Peyer's patch (tissue), 4 donors: ENCODE measurements at regions not wholly inside any gene's neighbourhood (a gene's known extent, or its start where the extent isn't known, plus 50 kb on each side); places are given as distances from the start of the nearest gene placed in this dataset.

ENCODE experiments used
- DNase-seq, 3 donors: peaks; one replicate each; pipeline ENCODE4 v3.0.0-alpha.2; 2017 to 2019
- H3K27ac ChIP-seq, 4 donors: fragments of 200-600 bp; sonication (generic); one replicate each; pipeline ENCODE4 v1.5.1; 2016 to 2019
- H3K27me3 ChIP-seq, 2 donors: fragments of 200-600 bp; sonication (generic); one replicate each; pipeline ENCODE4 v1.5.1; 2019
- H3K36me3 ChIP-seq, 3 donors: fragments of 200-600 bp; sonication (generic); one replicate each; pipeline ENCODE4 v1.5.1; 2016 to 2019
- H3K4me1 ChIP-seq, 4 donors: fragments of 200-600 bp; sonication (generic); one replicate each; pipeline ENCODE4 v1.5.1; 2016 to 2019
- H3K4me3 ChIP-seq, 4 donors: fragments of 200-600 bp; sonication (generic); 1 replicate in 3 of 4; 2 replicates in 1 of 4; pipeline ENCODE4 v1.5.1; 2016 to 2019; ENCODE audit warnings: mild to moderate bottlenecking in 1 of 4
- H3K9me3 ChIP-seq, 4 donors: fragments of 200-600 bp; sonication (generic); one replicate each; pipeline ENCODE4 v1.5.1; 2016 to 2019; ENCODE audit warnings: mild to moderate bottlenecking in 1 of 4
- CTCF ChIP-seq, 6 experiments: fragments of 450-650 bp in 4 of 6; fragments of 200-600 bp in 2 of 6; sonication (generic) in 1 of 6; IDR thresholded peaks; one replicate each; pipeline ENCODE4 v1.5.1; 2017 to 2019; ENCODE audit warnings: antibody characterized with exemption in 6 of 6, mild to moderate bottlenecking in 3 of 6, moderate library complexity in 1 of 6
- POLR2A ChIP-seq, 2 donors: fragments of 450-650 bp; IDR thresholded peaks; one replicate each; pipeline ENCODE4 v1.5.1; 2017; ENCODE audit warnings: antibody characterized with exemption in 2 of 2, mild to moderate bottlenecking in 2 of 2, moderate library complexity in 2 of 2

GRCh38 chr5:124839371-124839998 is 93.0 kb upstream of the ZNF608 start:
- Histone ChIP-seq H3K27ac (no peak overlapping the region), H3K27me3 (no peaks in the 10 kb centered on the region), H3K9me3 (no peaks in the 10 kb centered on the region), H3K4me1 (no peaks in the 10 kb centered on the region), H3K36me3 (no peaks in the 10 kb centered on the region), H3K4me3 (no peak overlapping the region)
- no peak for DNase-seq
- TF ChIP-seq POLR2A (IDR thresholded peaks at IDR 0.05): no peak

GRCh38 chr5:124841829-124842712 is 95.6 kb upstream of the ZNF608 start:
- Histone ChIP-seq H3K4me1 (no peaks in the 10 kb centered on the region), H3K27me3 (no peaks in the 10 kb centered on the region), H3K4me3 (no peak overlapping the region), H3K27ac (no peak overlapping the region), H3K36me3 (no peaks in the 10 kb centered on the region), H3K9me3 (no peaks in the 10 kb centered on the region)
- DNase-seq: no peak
- TF ChIP-seq CTCF (IDR thresholded peaks at IDR 0.05) (no peak), POLR2A (IDR thresholded peaks at IDR 0.05) (no peak)

GRCh38 chr5:124842725-124843595 is 96.5 kb upstream of the ZNF608 start:
- Histone ChIP-seq H3K36me3 (no peaks in the 10 kb centered on the region), H3K27me3 (no peaks in the 10 kb centered on the region), H3K4me3 (no peak overlapping the region), H3K9me3 (no peaks in the 10 kb centered on the region), H3K27ac (no peak overlapping the region), H3K4me1 (no peaks in the 10 kb centered on the region)
- no peak for DNase-seq
- TF ChIP-seq POLR2A (IDR thresholded peaks at IDR 0.05) (no peak), CTCF (IDR thresholded peaks at IDR 0.05) (no peak)

- no peak for TF ChIP-seq CTCF (IDR thresholded peaks at IDR 0.05)
- no peaks in the 10 kb centered on the region for H3K27me3 ChIP-seq
- H3K9me3 ChIP-seq: no peaks in the 10 kb centered on the region
- H3K27ac ChIP-seq: no peak overlapping the region
- H3K36me3 ChIP-seq: no peaks in the 10 kb centered on the region
- no peaks in the 10 kb centered on the region for H3K4me1 ChIP-seq
- no peak overlapping the region for H3K4me3 ChIP-seq
- no peak for DNase-seq
Observed at GRCh38 chr5:124843596-124843899, 97.1 kb upstream of the ZNF608 start.

- Histone ChIP-seq H3K4me3 (no peak overlapping the region), H3K4me1 (no peaks in the 10 kb centered on the region), H3K27ac (no peak overlapping the region), H3K36me3 (no peaks in the 10 kb centered on the region), H3K9me3 (no peaks in the 10 kb centered on the region), H3K27me3 (no peaks in the 10 kb centered on the region)
- TF ChIP-seq CTCF (IDR thresholded peaks at IDR 0.05) (no peak), POLR2A (IDR thresholded peaks at IDR 0.05) (no peak)
- no peak for DNase-seq
Observed at GRCh38 chr5:124844371-124844920, 98.0 kb upstream of the ZNF608 start.
